Retinal pigment epithelial cell (primary cell): ENCODE measurements at regions not wholly inside any gene's neighbourhood (a gene's known extent, or its start where the extent isn't known, plus 50 kb on each side); places are given as distances from the start of the nearest gene placed in this dataset.
A peak's percentile ranks its signal among the peaks of the same experiment; 100 is the strongest.

Source experiments
- DNase-seq: peaks from one replicate; pipeline ENCODE4 v3.0.0-alpha.2; 2010; ENCODE audit warnings: low read depth
- H3K4me3 ChIP-seq: 2 replicates; pipeline ENCODE4 v1.5.1; 2011; ENCODE audit warnings: mild to moderate bottlenecking, low read length, control low read depth, moderate library complexity
- CTCF ChIP-seq: conservative IDR thresholded peaks from 2 replicates; pipeline ENCODE4 v1.5.1; 2011; ENCODE audit warnings: low read depth, low read length, control low read depth, inconsistent platforms

DNA sequence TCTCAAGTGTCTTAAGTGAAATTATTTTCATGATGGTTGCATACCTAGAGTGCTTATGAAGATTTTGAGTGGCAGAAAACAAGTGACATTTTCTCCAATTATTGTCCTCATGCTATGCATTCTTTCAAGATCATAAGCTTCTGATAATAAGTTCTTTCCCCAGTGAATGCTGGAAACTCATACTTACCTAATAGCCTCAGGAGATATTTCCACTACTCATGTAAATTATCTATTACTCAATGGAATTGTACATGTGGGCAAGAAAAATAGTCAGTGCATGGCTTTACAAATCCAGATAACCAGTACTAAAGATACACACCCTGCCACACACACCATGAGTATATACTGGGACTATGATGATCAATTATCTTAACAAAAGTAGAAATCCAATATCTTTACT is 1219.4 kb upstream of the C9orf72 start:
- no peak for TF ChIP-seq CTCF
- DNase-seq: peak; percentile 14

DNA sequence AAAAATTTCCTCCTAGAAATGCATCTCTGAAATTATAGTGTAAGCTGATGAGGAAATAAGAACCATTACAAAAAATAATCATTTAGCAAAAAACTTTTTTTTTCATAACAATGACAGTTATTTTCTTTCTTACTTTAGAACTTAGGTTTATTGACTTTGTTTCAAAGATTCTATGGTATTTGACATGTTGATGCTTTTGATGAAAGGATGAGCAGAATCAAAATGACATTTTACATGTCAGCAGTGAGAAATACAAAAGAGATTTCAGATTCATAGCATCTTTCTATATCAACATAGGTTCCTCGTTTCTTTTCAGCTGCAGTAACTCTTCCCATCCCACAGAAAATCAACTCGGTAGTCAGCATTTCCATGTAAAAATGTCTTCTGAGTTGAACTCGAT is 1226.6 kb upstream of the C9orf72 start:
- no peak for TF ChIP-seq CTCF
- DNase-seq: no peak
- no peak overlapping the region for H3K4me3 ChIP-seq

More for the DNA sequence above, 1219.4 kb upstream of the C9orf72 start:
- no peak overlapping the region for H3K4me3 ChIP-seq

- TF ChIP-seq CTCF: no peak
- no peak overlapping the region for H3K4me3 ChIP-seq
- peak; percentile 61 for DNase-seq
Observed at GRCh38 chr9:28801144-28801799, 1228.0 kb upstream of the C9orf72 start.

DNA sequence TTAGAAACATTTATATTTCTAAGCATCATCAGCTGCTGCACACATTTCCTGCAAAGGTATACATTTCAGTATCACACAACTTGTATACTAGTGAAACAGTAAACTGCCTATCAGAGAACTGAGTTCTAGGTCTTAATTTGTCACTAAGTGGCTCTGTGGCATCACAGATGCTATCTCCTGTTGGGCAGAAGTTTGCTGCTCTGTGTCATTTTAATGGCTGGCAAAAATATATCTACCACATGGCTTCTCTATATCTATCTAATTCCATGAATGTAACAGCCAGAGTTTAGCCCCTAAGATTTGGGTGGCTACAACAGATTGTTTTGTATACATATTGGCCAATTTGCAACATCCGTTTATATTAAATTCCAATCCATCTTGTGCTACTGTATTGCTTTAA is 1231.9 kb upstream of the C9orf72 start:
- no peak for TF ChIP-seq CTCF
- no peak overlapping the region for H3K4me3 ChIP-seq
- no peak for DNase-seq

- no peak overlapping the region for H3K4me3 ChIP-seq
- no peak for DNase-seq
- no peak for TF ChIP-seq CTCF
Observed at GRCh38 chr9:28808042-28808441, 1234.8 kb upstream of the C9orf72 start.

- DNase-seq: no peak
Observed at GRCh38 chr9:28810388-28811075, 1237.3 kb upstream of the C9orf72 start.

More at GRCh38 chr9:28810388-28811075, 1237.3 kb upstream of the C9orf72 start:
- no peak for TF ChIP-seq CTCF
- no peak overlapping the region for H3K4me3 ChIP-seq
